A549 (cell line): ENCODE measurements at regions not wholly inside any gene's neighbourhood (a gene's known extent, or its start where the extent isn't known, plus 50 kb on each side); places are given as distances from the start of the nearest gene placed in this dataset.
"Not testable (repeated sequence)": the region's sequence is repeated elsewhere in the genome, so short reads cannot be mapped to it uniquely, and the experiment has no call there.

Experiments
- ATAC-seq, 2 experiments: fragments of 200-7000 bp in 1 of 2; fragments of >200 bp in 1 of 2; cut with Nextera tagmentation in 1 of 2; cut with Tn5 transposase in 1 of 2; 3 replicates each; pipeline versions ENCODE4 v1.8.0 to v1.9.1; 2018 to 2020; ENCODE audit warnings: mild to moderate bottlenecking in 1 of 2, moderate library complexity in 1 of 2
- CTCF ChIA-PET: fragments of 300-600 bp; sonication (Branson Sonifier 250); formaldehyde crosslinking; extraction: SDS; loops from one replicate; lab custom pipeline; 2021; ENCODE audit warnings: antibody characterized with exemption, inconsistent platforms; lab: Yijun Ruan, JAX
- POLR2A ChIA-PET: fragments of 350-600 bp; formaldehyde crosslinking; extraction: SDS; loops from one replicate; lab custom pipeline; 2021; ENCODE audit warnings: antibody characterized with exemption, inconsistent platforms; lab: Yijun Ruan, JAX
- DNase-seq, 2 experiments: peaks; one replicate each; pipeline versions ENCODE4 v3.0.0 to v3.0.0-alpha.2; 2011 to 2016; ENCODE audit warnings: low read depth in 1 of 2, low spot score in 1 of 2
- FAIRE-seq: peaks from 2 replicates; lab custom pipeline; 2011; peaks lifted over from hg19 to GRCh38; lab: Jason Lieb, UNC
- H3K27ac ChIP-seq, 2 experiments: fragments of >200 bp; sonication (Bioruptor Twin); formaldehyde crosslinking; 3 replicates each; pipeline ENCODE4 v1.5.1; 2016 to 2017
- H3K4me1 ChIP-seq: fragments of >200 bp; sonication (Bioruptor Twin); formaldehyde crosslinking; 3 replicates; pipeline ENCODE4 v1.6.1; 2016
- H3K4me2 ChIP-seq: fragments of >200 bp; sonication (Bioruptor Twin); formaldehyde crosslinking; 3 replicates; pipeline ENCODE4 v1.6.1; 2016
- H3K4me3 ChIP-seq: fragments of >200 bp; sonication (Bioruptor Twin); formaldehyde crosslinking; 3 replicates; pipeline ENCODE4 v1.5.1; 2016
- H3K9me3 ChIP-seq: fragments of >200 bp; sonication (Bioruptor Twin); formaldehyde crosslinking; 3 replicates; pipeline ENCODE4 v1.6.1; 2016
- BCL3 ChIP-seq: fragments of >200 bp; sonication (Bioruptor Twin); formaldehyde crosslinking; IDR thresholded peaks from 3 replicates; pipeline ENCODE4 v1.6.1; 2016
- CBX8 ChIP-seq: fragments of 200-600 bp; sonication (generic); IDR thresholded peaks from 2 replicates; pipeline ENCODE4 v1.6.1; 2016
- CTCF ChIP-seq: fragments of >200 bp; sonication (Bioruptor Twin); formaldehyde crosslinking; IDR thresholded peaks from 3 replicates; pipeline ENCODE4 v1.5.1; 2016
- HMGXB4 ChIP-seq: fragments of 250-450 bp; sonication (Bioruptor Pico); IDR thresholded peaks from 2 replicates; pipeline ENCODE4 v1.5.0; 2021; ENCODE audit warnings: mild to moderate bottlenecking, moderate library complexity, borderline replicate concordance
- HOXB13 ChIP-seq: fragments of 250-450 bp; sonication (Bioruptor Pico); IDR thresholded peaks from 2 replicates; pipeline ENCODE4 v1.5.0; 2020; ENCODE audit warnings: low read depth, mild to moderate bottlenecking, moderate library complexity
- KDM5A ChIP-seq: fragments of 200-600 bp; sonication (generic); IDR thresholded peaks from 2 replicates; pipeline ENCODE4 v1.6.1; 2016; ENCODE audit warnings: antibody characterized with exemption, mild to moderate bottlenecking
- NR3C1 ChIP-seq: fragments of >200 bp; sonication (Bioruptor Twin); formaldehyde crosslinking; IDR thresholded peaks from 3 replicates; pipeline ENCODE4 v1.6.1; 2017
- POLR2A ChIP-seq: IDR thresholded peaks from 2 replicates; pipeline ENCODE4 v1.6.1; 2012; ENCODE audit warnings: mild to moderate bottlenecking, low read length
- RCOR1 ChIP-seq: fragments of 150-350 bp; IDR thresholded peaks from 2 replicates; pipeline ENCODE4 v1.6.1; 2014; ENCODE audit warnings: antibody characterized with exemption, low read length, low read depth
- REST ChIP-seq: fragments of 200-600 bp; sonication (generic); IDR thresholded peaks from 2 replicates; pipeline ENCODE4 v1.6.1; 2016; ENCODE audit warnings: antibody characterized with exemption, mild to moderate bottlenecking, moderate library complexity
- USF2 ChIP-seq: fragments of 450-650 bp; IDR thresholded peaks from 2 replicates; pipeline ENCODE4 v1.6.1; 2014; ENCODE audit warnings: antibody characterized with exemption
- ZFP36 ChIP-seq: fragments of 450-650 bp; IDR thresholded peaks from 2 replicates; pipeline ENCODE4 v1.6.1; 2014; ENCODE audit warnings: borderline replicate concordance; ENCODE audit not compliant: partially characterized antibody
- WGBS: methylation state at CpG from one replicate; pipeline ENCODE4 v1.1.6; 2017; ENCODE audit errors: missing lambda C conversion rate; 5-methylcytosine and 5-hydroxymethylcytosine counted together

GRCh38 chr14:86129426-86129825, 599.5 kb downstream of the FLRT2 start:
- no peak overlapping the region for H3K4me2 ChIP-seq
- ATAC-seq (no peak), FAIRE-seq (no peak), DNase-seq (no peak)
- TF ChIP-seq CTCF = no peak
- POLR2A ChIA-PET = no interaction called here
- H3K27ac ChIP-seq = no peak overlapping the region
- CTCF ChIA-PET = no interaction called here
- WGBS = 0% methylated on average over 1 of the region's 1 CpG
- no peaks in the 10 kb centered on the region for H3K9me3 ChIP-seq
- no peak overlapping the region for H3K4me3 ChIP-seq
- no peaks in the 10 kb centered on the region for H3K4me1 ChIP-seq

- POLR2A ChIA-PET = no interaction called here
- no peak for FAIRE-seq
- H3K4me3 ChIP-seq = no peak overlapping the region
- TF ChIP-seq USF2 = no peak
- no peak for TF ChIP-seq REST
- TF ChIP-seq ZFP36 = no peak
- no peak for TF ChIP-seq BCL3
- no peak for TF ChIP-seq HMGXB4
- TF ChIP-seq NR3C1 = no peak
- no peak for TF ChIP-seq POLR2A
- TF ChIP-seq, all 56 proteins: peak for 0
- H3K4me2 ChIP-seq = no peak overlapping the region
- DNase-seq (no peak), ATAC-seq (no peak)
- H3K4me1 ChIP-seq = no peaks in the 10 kb centered on the region
- H3K27ac ChIP-seq = no peak overlapping the region
- WGBS = 4% methylated on average over 4 of the region's 4 CpGs
- no peaks in the 10 kb centered on the region for H3K9me3 ChIP-seq
- CTCF ChIA-PET = no interaction called here
Measured at GRCh38 chr14:86124328-86124727, 594.4 kb downstream of the FLRT2 start.

GRCh38 chr14:86115972-86116371, 586.0 kb downstream of the FLRT2 start:
- DNase-seq (no peak), FAIRE-seq (no peak), ATAC-seq (no peak)
- TF ChIP-seq RCOR1 (no peak), CBX8 (no peak), HOXB13 (CRISPR knock-in tag) (no peak), KDM5A (no peak)
- Histone ChIP-seq H3K4me2 (no peak overlapping the region), H3K27ac (no peak overlapping the region), H3K9me3 (no peaks in the 10 kb centered on the region), H3K4me3 (no peak overlapping the region), H3K4me1 (no peaks in the 10 kb centered on the region)
- CTCF ChIA-PET = no interaction called here
- 7% methylated on average over 1 of the region's 1 CpG for WGBS
- POLR2A ChIA-PET = no interaction called here

GRCh38 chr14:86110871-86111270, 580.9 kb downstream of the FLRT2 start:
- 22% methylated on average over 12 of the region's 13 CpGs for WGBS
- H3K9me3 ChIP-seq, POLR2A ChIA-PET, H3K4me3 ChIP-seq, H3K4me2 ChIP-seq, CTCF ChIA-PET, FAIRE-seq, H3K4me1 ChIP-seq, ATAC-seq, H3K27ac ChIP-seq, DNase-seq: not testable (repeated sequence)
